ENCODE measurements at regions not wholly inside any gene's neighbourhood (a gene's known extent, or its start where the extent isn't known, plus 50 kb on each side); places are given as distances from the start of the nearest gene placed in this dataset.

- TF ChIP-seq CTCF (IDR thresholded peaks at IDR 0.05) (no peak), POLR2A (IDR thresholded peaks at IDR 0.05) (no peak), POLR2AphosphoS5 (IDR thresholded peaks at IDR 0.05) (no peak)
Observed at GRCh38 chr17:73986641-73987177, 216.8 kb upstream of the RPL38 start.

Data from breast epithelium (tissue), 3 donors.